BE2C (cell line): ENCODE measurements at regions not wholly inside any gene's neighbourhood (a gene's known extent, or its start where the extent isn't known, plus 50 kb on each side); places are given as distances from the start of the nearest gene placed in this dataset.
"Not testable (repeated sequence)": the region's sequence is repeated elsewhere in the genome, so short reads cannot be mapped to it uniquely, and the experiment has no call there.

ENCODE experiments used
- DNase-seq: peaks from one replicate; pipeline ENCODE4 v3.0.0-alpha.2; 2020
- H3K27me3 ChIP-seq: fragments of 250-450 bp; sonication (Bioruptor Pico); 2 replicates; pipeline ENCODE4 v1.5.1; 2020; ENCODE audit warnings: mild to moderate bottlenecking
- H3K36me3 ChIP-seq: fragments of 250-450 bp; sonication (Bioruptor Pico); 2 replicates; pipeline ENCODE4 v1.5.1; 2020; ENCODE audit warnings: mild to moderate bottlenecking
- H3K4me1 ChIP-seq: fragments of 250-450 bp; sonication (Bioruptor Pico); 2 replicates; pipeline ENCODE4 v1.5.1; 2020
- H3K4me3 ChIP-seq: 2 replicates; pipeline ENCODE4 v1.5.1; 2011; ENCODE audit warnings: low read depth, low read length
- H3K9me3 ChIP-seq: fragments of 250-450 bp; sonication (Bioruptor Pico); 2 replicates; pipeline ENCODE4 v1.5.1; 2020
- CTCF ChIP-seq: IDR thresholded peaks from 2 replicates; pipeline ENCODE4 v1.5.1; 2012; ENCODE audit warnings: mild to moderate bottlenecking, low read depth, low read length

GRCh38 chr21:20026543-20026942, 971.7 kb upstream of the NCAM2 start:
- Histone ChIP-seq H3K9me3 (no peaks in the 10 kb centered on the region), H3K27me3 (no peaks in the 10 kb centered on the region)
- TF ChIP-seq CTCF: no peak

GRCh38 chr21:20030390-20030789, 967.8 kb upstream of the NCAM2 start:
- Histone ChIP-seq H3K27me3 (no peaks in the 10 kb centered on the region), H3K4me1 (no peaks in the 10 kb centered on the region), H3K36me3 (no peaks in the 10 kb centered on the region), H3K4me3 (no peak overlapping the region), H3K9me3 (no peaks in the 10 kb centered on the region)
- TF ChIP-seq CTCF: no peak
- DNase-seq: no peak

More at GRCh38 chr21:20026543-20026942, 971.7 kb upstream of the NCAM2 start:
- no peak for DNase-seq
- no peaks in the 10 kb centered on the region for H3K4me1 ChIP-seq
- H3K4me3 ChIP-seq: no peak overlapping the region
- no peaks in the 10 kb centered on the region for H3K36me3 ChIP-seq

GRCh38 chr21:20031807-20032206, 966.4 kb upstream of the NCAM2 start:
- no peak for DNase-seq
- Histone ChIP-seq H3K4me3 (no peak overlapping the region), H3K9me3 (no peaks in the 10 kb centered on the region), H3K4me1 (no peaks in the 10 kb centered on the region), H3K36me3 (no peaks in the 10 kb centered on the region), H3K27me3 (no peaks in the 10 kb centered on the region)
- no peak for TF ChIP-seq CTCF

GRCh38 chr21:20040768-20041167, 957.4 kb upstream of the NCAM2 start:
- Histone ChIP-seq H3K9me3 (no peaks in the 10 kb centered on the region), H3K27me3 (no peaks in the 10 kb centered on the region), H3K4me1 (no peaks in the 10 kb centered on the region; the same call in 1 of the 2 replicates), H3K4me3 (no peak overlapping the region), H3K36me3 (no peaks in the 10 kb centered on the region)
- peak; percentile 72 for TF ChIP-seq CTCF
- no peak for DNase-seq

- no peak for TF ChIP-seq CTCF
- DNase-seq: no peak
- no peaks in the 10 kb centered on the region for H3K27me3 ChIP-seq
Measured at GRCh38 chr21:20045197-20045596, 953.0 kb upstream of the NCAM2 start.

GRCh38 chr21:20048130-20048837, 949.9 kb upstream of the NCAM2 start:
- H3K4me1 ChIP-seq, H3K4me3 ChIP-seq, H3K27me3 ChIP-seq, H3K36me3 ChIP-seq, DNase-seq, H3K9me3 ChIP-seq: not testable (repeated sequence)

More at GRCh38 chr21:20045197-20045596, 953.0 kb upstream of the NCAM2 start:
- Histone ChIP-seq H3K36me3 (no peaks in the 10 kb centered on the region), H3K9me3 (no peaks in the 10 kb centered on the region), H3K4me1 (no peaks in the 10 kb centered on the region; the same call in 1 of the 2 replicates), H3K4me3 (no peak overlapping the region)
